NT2/D1 (cell line): ENCODE measurements at regions not wholly inside any gene's neighbourhood (a gene's known extent, or its start where the extent isn't known, plus 50 kb on each side); places are given as distances from the start of the nearest gene placed in this dataset.

Experiments used
- YY1 ChIP-seq: IDR thresholded peaks from 2 replicates; pipeline ENCODE4 v1.6.1; 2011; ENCODE audit not compliant: insufficient read length, insufficient read depth
- ZNF274 ChIP-seq: IDR thresholded peaks from 2 replicates; pipeline ENCODE4 v1.6.1; 2011; ENCODE audit warnings: mild to moderate bottlenecking, low read depth, low read length

DNA sequence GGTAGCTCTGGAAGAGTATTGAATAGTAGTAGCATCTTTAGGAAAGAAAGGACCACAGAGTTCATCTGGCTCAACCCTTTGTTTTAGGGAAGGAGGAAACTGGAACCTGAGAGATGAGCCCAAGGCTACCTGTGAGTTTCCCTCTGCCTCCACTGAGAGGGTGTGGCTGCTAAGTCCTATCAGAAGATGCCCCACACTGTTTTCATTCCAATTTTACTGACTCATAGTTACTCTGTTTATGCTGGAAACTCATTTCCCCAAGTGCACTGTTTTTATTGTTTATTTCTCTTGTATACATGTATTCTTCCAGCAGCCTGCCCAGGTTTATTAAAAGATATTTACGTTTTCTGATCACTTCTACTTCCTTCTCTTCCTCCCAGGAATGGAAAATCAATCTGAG is 127.4 kb upstream of the ARHGAP5 start:
- TF ChIP-seq ZNF274: no peak
- no peak for TF ChIP-seq YY1
